ENCODE measurements at regions not wholly inside any gene's neighbourhood (a gene's known extent, or its start where the extent isn't known, plus 50 kb on each side); places are given as distances from the start of the nearest gene placed in this dataset.

GRCh38 chr12:85657836-85658630 lies 178.2 kb downstream of the RASSF9 start:
- Histone ChIP-seq H3K27me3 (replicated peaks; ENCODE audit: insufficient read depth) (no peaks in the 10 kb centered on the region), H3K36me3 (no peaks in the 10 kb centered on the region), H3K9me3 (no peaks in the 10 kb centered on the region), H3K4me3 (no peak overlapping the region), H3K27ac (no peak overlapping the region), H3K4me1 (replicated peaks) (no peaks in the 10 kb centered on the region)
- 93% methylated on average over 2 of the region's 2 CpGs for WGBS
- TF ChIP-seq POLR2A (IDR thresholded peaks at IDR 0.05), result no peak
- TF ChIP-seq POLR2AphosphoS5 (IDR thresholded peaks at IDR 0.05), result no peak
- TF ChIP-seq, protein P1, sequence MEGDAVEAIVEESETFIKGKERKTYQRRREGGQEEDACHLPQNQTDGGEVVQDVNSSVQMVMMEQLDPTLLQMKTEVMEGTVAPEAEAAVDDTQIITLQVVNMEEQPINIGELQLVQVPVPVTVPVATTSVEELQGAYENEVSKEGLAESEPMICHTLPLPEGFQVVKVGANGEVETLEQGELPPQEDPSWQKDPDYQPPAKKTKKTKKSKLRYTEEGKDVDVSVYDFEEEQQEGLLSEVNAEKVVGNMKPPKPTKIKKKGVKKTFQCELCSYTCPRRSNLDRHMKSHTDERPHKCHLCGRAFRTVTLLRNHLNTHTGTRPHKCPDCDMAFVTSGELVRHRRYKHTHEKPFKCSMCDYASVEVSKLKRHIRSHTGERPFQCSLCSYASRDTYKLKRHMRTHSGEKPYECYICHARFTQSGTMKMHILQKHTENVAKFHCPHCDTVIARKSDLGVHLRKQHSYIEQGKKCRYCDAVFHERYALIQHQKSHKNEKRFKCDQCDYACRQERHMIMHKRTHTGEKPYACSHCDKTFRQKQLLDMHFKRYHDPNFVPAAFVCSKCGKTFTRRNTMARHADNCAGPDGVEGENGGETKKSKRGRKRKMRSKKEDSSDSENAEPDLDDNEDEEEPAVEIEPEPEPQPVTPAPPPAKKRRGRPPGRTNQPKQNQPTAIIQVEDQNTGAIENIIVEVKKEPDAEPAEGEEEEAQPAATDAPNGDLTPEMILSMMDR (IDR thresholded peaks at IDR 0.05), result no peak
- no peak for DNase-seq (ENCODE audit: low spot score)
- intact Hi-C loops (cut with DNase I), result no loop called here

DNA sequence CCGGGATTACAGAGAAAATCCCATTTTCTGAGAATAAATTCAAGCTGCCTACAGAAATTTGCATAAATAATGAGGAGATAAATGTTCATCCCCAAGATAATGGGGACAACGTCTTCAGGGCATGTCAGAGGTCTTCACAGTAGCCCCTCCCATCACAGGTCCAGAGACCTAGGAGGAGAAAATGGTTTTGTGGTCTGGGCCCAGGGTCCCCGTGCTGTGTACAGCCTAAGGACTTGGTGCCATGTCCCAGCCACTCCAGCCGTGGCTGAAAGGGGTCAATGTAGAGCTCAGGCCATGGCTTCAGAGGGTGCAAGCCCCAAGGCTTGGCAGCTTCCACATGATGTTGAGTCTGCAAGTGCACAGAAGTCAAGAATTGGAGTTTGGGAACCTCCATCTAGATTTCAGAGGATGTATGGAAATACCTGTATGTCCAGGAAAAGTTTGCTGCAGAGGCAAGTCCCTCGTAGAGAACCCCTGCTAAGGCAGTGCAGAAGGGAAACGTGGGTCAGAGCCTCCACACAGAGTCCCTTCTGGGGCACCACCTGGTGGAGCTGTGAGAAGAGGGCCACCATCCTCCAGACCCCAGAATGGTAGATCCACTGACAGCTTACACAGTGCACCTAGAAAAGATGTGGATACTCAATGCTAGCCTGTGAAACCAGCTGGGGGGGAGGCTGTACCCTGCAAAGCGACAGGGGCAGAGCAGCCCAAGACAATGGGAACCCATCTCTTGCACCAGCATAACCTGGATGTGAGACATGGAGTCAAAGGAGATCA lies 176.3 kb downstream of the RASSF9 start:
- Histone ChIP-seq H3K4me3 (no peak overlapping the region), H3K4me1 (replicated peaks) (no peaks in the 10 kb centered on the region), H3K27me3 (replicated peaks; ENCODE audit: insufficient read depth) (no peaks in the 10 kb centered on the region), H3K9me3 (no peaks in the 10 kb centered on the region), H3K36me3 (no peaks in the 10 kb centered on the region), H3K27ac (no peak overlapping the region)
- no peak for DNase-seq (ENCODE audit: low spot score)
- 83% methylated on average over 7 of the region's 7 CpGs for WGBS
- TF ChIP-seq POLR2AphosphoS5 (IDR thresholded peaks at IDR 0.05), result no peak
- TF ChIP-seq, protein P1 (IDR thresholded peaks at IDR 0.05), result no peak
- TF ChIP-seq POLR2A (IDR thresholded peaks at IDR 0.05), result no peak
- intact Hi-C loops (cut with DNase I), result no loop called here

- Histone ChIP-seq H3K27ac (no peak overlapping the region), H3K36me3 (no peaks in the 10 kb centered on the region), H3K9me3 (no peaks in the 10 kb centered on the region), H3K4me3 (no peak overlapping the region), H3K27me3 (replicated peaks; ENCODE audit: insufficient read depth) (no peaks in the 10 kb centered on the region), H3K4me1 (replicated peaks) (no peaks in the 10 kb centered on the region)
- intact Hi-C loops (cut with DNase I), result no loop called here
- WGBS, result 93% methylated on average over 4 of the region's 4 CpGs
- DNase-seq (ENCODE audit: low spot score), result no peak
- TF ChIP-seq, protein P1 (IDR thresholded peaks at IDR 0.05), result no peak
- TF ChIP-seq POLR2A (IDR thresholded peaks at IDR 0.05), result no peak
- TF ChIP-seq POLR2AphosphoS5 (IDR thresholded peaks at IDR 0.05), result no peak
Measured at GRCh38 chr12:85661461-85662206, 174.6 kb downstream of the RASSF9 start.

GRCh38 chr12:85662207-85662602 lies 174.0 kb downstream of the RASSF9 start:
- Histone ChIP-seq H3K4me3 (no peak overlapping the region), H3K36me3 (no peaks in the 10 kb centered on the region), H3K27me3 (replicated peaks; ENCODE audit: insufficient read depth) (no peaks in the 10 kb centered on the region), H3K27ac (no peak overlapping the region), H3K4me1 (replicated peaks) (no peaks in the 10 kb centered on the region), H3K9me3 (no peaks in the 10 kb centered on the region)
- TF ChIP-seq, protein P1 (IDR thresholded peaks at IDR 0.05), result no peak
- no peak for TF ChIP-seq POLR2AphosphoS5 (IDR thresholded peaks at IDR 0.05)
- no peak for TF ChIP-seq POLR2A (IDR thresholded peaks at IDR 0.05)
- intact Hi-C loops (cut with DNase I), result no loop called here
- no peak for DNase-seq (ENCODE audit: low spot score)
